Stimulated activated naive CD8-positive, alpha-beta T cell treated with anti-CD3 and anti-CD28 coated beads, Interleukin-15, Interleukin-2, amounts not matched to agents 100 ng/mL and 50 ng/mL, for 24 hours (primary cell): ENCODE measurements at regions not wholly inside any gene's neighbourhood (a gene's known extent, or its start where the extent isn't known, plus 50 kb on each side); places are given as distances from the start of the nearest gene placed in this dataset.

ENCODE experiments used
- H3K27ac Mint-ChIP-seq: one replicate; pipeline ENCODE4 v1.8.0; 2021; ENCODE audit warnings: mild to moderate bottlenecking, mixed read lengths
- H3K27me3 Mint-ChIP-seq: one replicate; pipeline ENCODE4 v1.8.0; 2021; ENCODE audit warnings: mixed read lengths
- H3K36me3 Mint-ChIP-seq: one replicate; pipeline ENCODE4 v1.8.0; 2021; ENCODE audit warnings: low read depth, mixed read lengths
- H3K4me1 Mint-ChIP-seq: one replicate; pipeline ENCODE4 v1.8.0; 2021; ENCODE audit warnings: low read depth, mixed read lengths
- H3K4me3 Mint-ChIP-seq: one replicate; pipeline ENCODE4 v1.8.0; 2021; ENCODE audit warnings: mild to moderate bottlenecking, mixed read lengths
- H3K9me3 Mint-ChIP-seq: one replicate; pipeline ENCODE4 v1.8.0; 2021; ENCODE audit warnings: mixed read lengths

DNA sequence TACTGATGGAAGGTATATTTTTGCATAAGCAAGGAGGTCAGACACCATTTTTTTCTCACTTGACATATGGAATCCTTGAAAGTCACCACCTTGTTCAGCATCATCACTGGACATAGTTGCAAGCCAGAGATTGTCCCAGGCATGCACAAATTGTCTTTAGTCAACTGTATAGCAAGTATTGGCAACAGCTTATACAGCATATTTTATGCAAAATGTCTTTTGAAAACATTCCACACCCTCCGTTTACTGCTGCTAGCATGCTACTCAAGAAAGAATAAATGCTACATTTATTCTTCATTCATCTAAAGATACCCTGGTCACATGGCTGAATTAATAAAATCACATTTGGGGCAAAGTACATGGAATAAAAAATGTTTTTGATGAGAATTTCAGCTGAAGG, 168.5 kb upstream of the DCBLD2 start:
- Mint-ChIP-seq H3K4me1 (no peaks in the 10 kb centered on the region), H3K4me3 (no peak overlapping the region), H3K9me3 (no peaks in the 10 kb centered on the region), H3K27me3 (no peaks in the 10 kb centered on the region), H3K36me3 (no peaks in the 10 kb centered on the region), H3K27ac (no peak overlapping the region)

DNA sequence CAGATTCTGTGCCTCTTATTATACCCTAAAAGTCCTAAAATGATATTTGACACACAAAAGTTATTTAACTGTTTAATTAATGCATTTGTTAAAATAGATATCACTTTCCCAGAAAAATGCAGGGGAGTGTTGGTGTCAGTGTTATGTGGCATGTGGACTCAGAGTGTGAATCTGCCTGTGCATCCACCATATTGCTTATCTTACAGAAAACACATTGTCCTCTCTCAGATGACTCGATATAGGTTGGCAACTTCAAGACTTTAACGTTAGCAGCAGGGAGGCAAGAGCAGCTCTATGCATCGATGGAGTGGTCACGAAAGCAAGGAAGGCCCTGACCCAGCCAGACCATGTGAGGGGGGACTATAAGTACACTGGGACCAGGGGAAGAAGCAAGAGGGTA, 165.4 kb upstream of the DCBLD2 start:
- Mint-ChIP-seq H3K4me1 (no peaks in the 10 kb centered on the region), H3K27me3 (no peaks in the 10 kb centered on the region), H3K9me3 (no peaks in the 10 kb centered on the region), H3K4me3 (no peak overlapping the region), H3K27ac (no peak overlapping the region), H3K36me3 (no peaks in the 10 kb centered on the region)

DNA sequence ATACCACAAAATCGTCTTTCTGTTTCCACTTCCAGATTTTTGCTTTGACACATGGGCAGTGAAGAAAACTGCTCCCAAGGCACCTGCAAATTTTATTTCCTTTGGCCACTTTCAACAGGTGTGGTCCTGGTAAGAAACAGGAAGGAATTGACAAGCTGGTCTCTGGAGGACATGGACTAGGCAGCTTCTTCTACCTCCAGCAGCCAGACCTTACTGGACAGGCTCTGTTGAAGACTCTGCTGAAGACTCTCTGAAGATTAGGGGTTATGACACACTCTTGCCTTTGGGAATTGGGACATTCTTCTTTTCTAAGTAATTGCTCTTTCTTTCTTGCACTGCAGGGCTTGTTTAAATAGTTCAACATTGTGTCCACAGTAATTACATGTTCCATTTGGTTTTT, 147.7 kb upstream of the DCBLD2 start:
- Mint-ChIP-seq H3K27me3 (no peaks in the 10 kb centered on the region), H3K27ac (no peak overlapping the region), H3K9me3 (no peaks in the 10 kb centered on the region), H3K4me1 (no peaks in the 10 kb centered on the region), H3K36me3 (no peaks in the 10 kb centered on the region), H3K4me3 (no peak overlapping the region)

DNA sequence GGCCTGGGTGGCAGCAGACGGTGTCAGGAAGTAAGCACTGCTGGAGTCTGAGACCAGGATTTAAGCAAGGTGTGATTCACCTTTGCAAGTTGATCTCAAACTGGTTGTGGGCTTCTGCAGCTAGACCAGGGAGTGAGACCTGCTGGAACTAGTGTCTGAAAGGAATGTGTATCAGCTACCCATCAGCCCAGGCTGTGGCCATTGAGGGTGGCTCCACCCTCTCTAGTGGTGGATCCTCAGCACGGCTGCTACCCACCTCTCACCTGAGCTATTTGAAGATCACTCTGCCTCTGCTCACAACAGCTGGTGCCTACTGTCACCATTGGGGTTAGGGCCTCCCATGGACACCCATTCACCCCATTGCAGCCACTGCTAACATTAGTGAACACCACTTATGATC, 140.3 kb upstream of the DCBLD2 start:
- Mint-ChIP-seq H3K4me1 (no peaks in the 10 kb centered on the region), H3K27ac (no peak overlapping the region), H3K4me3 (no peak overlapping the region), H3K27me3 (no peaks in the 10 kb centered on the region), H3K36me3 (no peaks in the 10 kb centered on the region), H3K9me3 (no peaks in the 10 kb centered on the region)

DNA sequence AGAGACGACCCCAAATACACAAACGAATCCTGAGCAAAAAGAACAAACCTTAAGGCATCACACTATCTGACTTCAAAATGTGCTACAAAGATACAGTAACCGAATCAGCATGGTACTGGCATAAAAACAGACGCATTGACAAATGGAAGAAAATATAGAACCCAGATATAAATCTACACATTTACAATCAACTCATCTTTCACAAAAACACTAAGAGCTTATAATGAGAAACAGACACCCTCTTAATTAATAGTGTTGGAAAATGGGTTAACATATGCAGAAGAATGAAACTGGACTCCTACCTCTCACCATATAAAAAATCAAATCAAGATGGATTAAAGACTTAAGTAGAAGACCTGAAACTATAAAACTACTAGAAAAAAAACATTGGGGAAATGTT, 130.3 kb upstream of the DCBLD2 start:
- Mint-ChIP-seq H3K36me3 (no peaks in the 10 kb centered on the region), H3K9me3 (peaks cover 7% of the 10 kb centered on the region), H3K27me3 (no peaks in the 10 kb centered on the region), H3K4me3 (no peak overlapping the region), H3K4me1 (no peaks in the 10 kb centered on the region), H3K27ac (no peak overlapping the region)

DNA sequence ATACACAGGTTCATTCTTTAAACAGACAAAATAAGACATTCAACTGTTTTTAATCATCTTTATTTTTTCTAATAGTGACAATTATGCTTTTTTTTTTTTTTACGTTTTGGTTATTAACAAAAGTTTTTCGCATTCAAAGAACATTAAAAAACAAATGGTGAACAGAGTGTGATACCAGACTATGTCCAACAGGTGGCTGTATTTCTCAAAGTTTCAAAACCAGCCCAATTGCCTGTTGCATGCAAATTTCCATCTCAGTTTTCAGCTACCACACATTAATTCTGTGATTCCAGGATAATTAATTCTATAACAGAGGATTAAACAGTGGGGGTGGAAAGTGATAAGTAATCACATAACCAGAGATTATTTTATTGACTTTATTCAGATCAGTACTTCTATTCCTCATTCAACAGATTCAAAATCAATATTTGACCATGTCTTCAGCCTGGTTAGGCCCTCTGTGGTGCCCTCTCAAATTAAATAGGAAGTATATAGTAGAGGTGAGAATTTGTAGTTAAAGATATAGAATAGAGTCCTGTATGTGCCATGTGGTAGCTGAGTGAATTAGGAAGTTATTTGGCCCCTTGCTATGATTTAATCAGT, 122.2 kb upstream of the DCBLD2 start:
- Mint-ChIP-seq H3K27me3 (peaks cover 17% of the 10 kb centered on the region), H3K27ac (no peak overlapping the region), H3K9me3 (peaks cover 7% of the 10 kb centered on the region), H3K36me3 (no peaks in the 10 kb centered on the region), H3K4me3 (no peak overlapping the region), H3K4me1 (no peaks in the 10 kb centered on the region)

DNA sequence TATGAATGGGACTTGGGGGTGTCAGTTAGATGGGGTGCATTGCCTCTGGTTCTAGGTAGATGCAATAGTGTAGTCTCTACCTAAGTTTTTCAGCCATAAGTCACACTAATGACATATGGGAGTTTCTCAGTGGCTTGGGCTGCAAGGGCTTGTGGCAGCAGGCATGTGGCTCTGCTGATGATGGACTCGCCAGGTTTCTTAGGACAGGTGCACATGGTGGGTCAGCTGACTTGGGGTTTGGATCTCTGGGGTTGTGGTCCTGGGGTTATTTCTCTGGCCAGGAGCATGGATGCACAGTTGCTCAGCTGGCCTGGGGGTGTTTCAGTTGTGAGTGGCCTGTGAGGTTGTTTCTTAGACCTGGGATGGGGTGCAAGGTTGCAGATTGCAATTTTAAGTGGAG, 120.0 kb upstream of the DCBLD2 start:
- no peaks in the 10 kb centered on the region for H3K4me1 Mint-ChIP-seq
- H3K4me3 Mint-ChIP-seq, result no peak overlapping the region
- no peak overlapping the region for H3K27ac Mint-ChIP-seq
- H3K36me3 Mint-ChIP-seq, result no peaks in the 10 kb centered on the region
- peaks cover 21% of the 10 kb centered on the region for H3K27me3 Mint-ChIP-seq
- no peaks in the 10 kb centered on the region for H3K9me3 Mint-ChIP-seq

DNA sequence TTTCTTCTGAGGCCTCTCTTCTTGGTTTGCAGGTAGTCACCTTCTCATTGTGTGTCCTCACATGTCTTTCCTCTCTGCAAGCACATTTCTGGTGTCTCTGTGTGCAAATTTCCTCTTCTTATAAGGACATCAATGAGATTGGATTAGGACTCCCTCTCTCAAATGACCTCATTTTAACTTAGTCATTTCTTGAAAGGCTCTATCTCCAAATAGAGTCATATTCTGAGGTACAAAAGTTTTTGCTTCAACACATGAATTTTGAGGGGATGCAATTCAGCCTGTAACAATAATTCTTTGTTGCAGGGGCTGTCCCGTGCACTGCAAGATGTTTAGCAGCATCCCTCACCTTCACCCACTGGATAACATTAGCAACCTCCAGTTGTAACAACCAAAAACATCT, 115.0 kb upstream of the DCBLD2 start:
- H3K4me1 Mint-ChIP-seq, result no peaks in the 10 kb centered on the region

DNA sequence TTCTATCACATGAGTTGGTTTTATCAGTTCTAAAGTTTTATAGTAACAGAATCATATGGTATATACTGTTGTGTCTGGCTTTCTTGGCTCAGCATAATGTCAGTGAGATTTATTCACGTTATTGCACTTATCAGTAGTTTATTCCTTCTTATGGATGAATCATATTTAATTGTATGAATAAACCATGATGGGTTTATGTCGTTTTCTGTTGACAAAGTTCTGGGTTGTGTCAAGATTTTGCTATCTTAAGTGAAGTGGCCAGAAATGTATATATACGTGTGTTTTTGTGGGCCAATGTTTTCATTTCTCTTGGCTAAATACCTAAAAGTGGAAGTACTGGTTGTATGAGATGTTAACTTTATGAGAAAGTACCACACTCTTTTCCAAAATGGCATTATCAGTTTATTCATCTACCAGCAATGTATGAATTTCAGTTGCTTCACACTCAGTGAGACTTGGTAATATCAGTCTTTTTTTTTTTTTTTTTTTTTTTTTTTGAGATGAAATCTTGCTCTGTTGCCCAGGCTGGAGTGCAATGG, 112.4 kb upstream of the DCBLD2 start:
- Mint-ChIP-seq H3K9me3 (no peaks in the 10 kb centered on the region), H3K27ac (no peak overlapping the region)

More for the DNA sequence above, 115.0 kb upstream of the DCBLD2 start:
- H3K27ac Mint-ChIP-seq, result no peak overlapping the region
- peaks cover 17% of the 10 kb centered on the region for H3K27me3 Mint-ChIP-seq
- no peaks in the 10 kb centered on the region for H3K9me3 Mint-ChIP-seq
- no peaks in the 10 kb centered on the region for H3K36me3 Mint-ChIP-seq
- no peak overlapping the region for H3K4me3 Mint-ChIP-seq

DNA sequence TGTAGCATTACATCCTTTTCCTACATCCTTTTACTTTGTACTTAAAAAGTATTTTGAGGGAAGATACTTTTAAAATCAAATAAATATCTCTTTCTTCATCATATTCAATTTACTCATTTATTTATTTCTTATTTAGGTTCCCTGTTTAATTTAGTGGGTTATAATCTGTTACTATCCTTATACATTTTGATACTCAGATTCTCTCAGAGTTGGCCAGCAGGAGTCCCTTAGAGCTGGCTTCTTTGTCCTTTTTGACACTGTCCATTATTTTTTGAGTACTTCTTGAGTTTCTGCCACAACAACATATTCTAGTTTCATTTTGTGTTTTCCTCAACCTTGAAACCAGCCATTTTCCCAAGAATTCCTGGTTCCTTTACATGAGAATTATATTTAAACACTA, 111.6 kb upstream of the DCBLD2 start:
- Mint-ChIP-seq H3K9me3 (no peaks in the 10 kb centered on the region), H3K27ac (no peak overlapping the region), H3K27me3 (peaks cover 6% of the 10 kb centered on the region), H3K4me1 (no peaks in the 10 kb centered on the region), H3K4me3 (no peak overlapping the region), H3K36me3 (no peaks in the 10 kb centered on the region)

More for the DNA sequence above, 112.4 kb upstream of the DCBLD2 start:
- no peaks in the 10 kb centered on the region for H3K4me1 Mint-ChIP-seq
- no peak overlapping the region for H3K4me3 Mint-ChIP-seq
- peaks cover 6% of the 10 kb centered on the region for H3K27me3 Mint-ChIP-seq
- no peaks in the 10 kb centered on the region for H3K36me3 Mint-ChIP-seq

DNA sequence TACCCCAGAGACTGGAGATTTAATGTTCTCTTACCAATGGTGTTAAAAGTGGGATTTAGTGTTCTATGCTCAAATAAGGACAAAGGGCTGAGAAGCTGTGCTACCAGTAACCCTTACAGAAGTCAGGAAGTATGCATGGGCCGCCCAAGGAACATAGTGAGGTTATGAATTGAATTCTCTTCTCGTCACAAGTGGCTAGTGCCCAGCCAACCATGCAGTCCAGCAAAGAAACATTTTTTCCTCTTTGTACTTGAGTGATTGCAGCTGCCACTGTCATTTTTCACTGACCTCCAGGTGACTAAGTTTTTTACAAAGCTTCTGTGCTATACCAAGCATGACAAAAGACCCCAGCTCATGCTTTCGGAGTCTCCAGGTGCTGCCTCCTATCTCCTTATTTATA, 110.6 kb upstream of the DCBLD2 start:
- no peaks in the 10 kb centered on the region for H3K36me3 Mint-ChIP-seq
- H3K27me3 Mint-ChIP-seq, result peaks cover 2% of the 10 kb centered on the region
- H3K4me1 Mint-ChIP-seq, result no peaks in the 10 kb centered on the region
- no peaks in the 10 kb centered on the region for H3K9me3 Mint-ChIP-seq
- H3K4me3 Mint-ChIP-seq, result no peak overlapping the region
- no peak overlapping the region for H3K27ac Mint-ChIP-seq

DNA sequence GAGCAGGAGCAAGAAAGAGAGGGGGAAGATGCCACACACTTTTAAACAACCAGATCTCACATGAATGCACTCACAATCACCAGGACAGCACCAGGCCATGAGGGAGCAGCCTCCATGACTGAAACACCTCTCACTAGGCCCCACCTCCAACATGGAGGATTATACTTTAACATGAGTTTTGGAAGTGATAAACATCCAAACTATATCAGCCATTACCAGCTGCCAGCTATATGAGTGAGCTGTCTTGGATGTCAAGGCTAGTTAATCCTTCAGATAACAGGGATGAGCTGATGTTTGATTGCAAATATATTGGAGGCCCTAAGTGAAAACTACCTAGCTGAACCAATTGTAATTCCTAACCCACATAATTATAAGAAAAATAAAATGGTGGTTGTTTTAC, 108.4 kb upstream of the DCBLD2 start:
- H3K27ac Mint-ChIP-seq, result no peak overlapping the region

DNA sequence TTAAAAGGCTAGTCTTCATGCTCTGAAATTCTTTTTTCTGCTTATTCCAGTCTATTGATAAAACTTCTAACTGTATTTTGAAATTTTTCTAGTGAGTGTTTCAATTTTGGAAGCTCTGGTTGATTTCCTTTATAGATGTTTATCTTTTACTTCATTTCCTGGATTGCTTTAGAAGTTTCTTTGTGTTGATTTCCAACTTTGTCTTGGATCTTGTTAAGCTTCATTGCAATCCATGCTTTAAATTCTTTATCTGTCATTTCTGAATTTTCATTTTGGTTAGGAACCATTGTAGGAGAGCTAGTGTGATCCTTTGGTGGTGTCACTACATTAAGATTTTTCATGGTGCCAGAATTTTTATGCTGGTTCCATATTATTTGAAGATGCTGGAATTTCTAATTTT, 105.2 kb upstream of the DCBLD2 start:
- Mint-ChIP-seq H3K4me3 (no peak overlapping the region), H3K27ac (no peak overlapping the region), H3K4me1 (no peaks in the 10 kb centered on the region), H3K27me3 (peaks cover 8% of the 10 kb centered on the region), H3K9me3 (no peaks in the 10 kb centered on the region), H3K36me3 (no peaks in the 10 kb centered on the region)

More for the DNA sequence above, 108.4 kb upstream of the DCBLD2 start:
- Mint-ChIP-seq H3K9me3 (no peaks in the 10 kb centered on the region), H3K36me3 (no peaks in the 10 kb centered on the region), H3K4me1 (no peaks in the 10 kb centered on the region), H3K27me3 (peaks cover 10% of the 10 kb centered on the region), H3K4me3 (no peak overlapping the region)

DNA sequence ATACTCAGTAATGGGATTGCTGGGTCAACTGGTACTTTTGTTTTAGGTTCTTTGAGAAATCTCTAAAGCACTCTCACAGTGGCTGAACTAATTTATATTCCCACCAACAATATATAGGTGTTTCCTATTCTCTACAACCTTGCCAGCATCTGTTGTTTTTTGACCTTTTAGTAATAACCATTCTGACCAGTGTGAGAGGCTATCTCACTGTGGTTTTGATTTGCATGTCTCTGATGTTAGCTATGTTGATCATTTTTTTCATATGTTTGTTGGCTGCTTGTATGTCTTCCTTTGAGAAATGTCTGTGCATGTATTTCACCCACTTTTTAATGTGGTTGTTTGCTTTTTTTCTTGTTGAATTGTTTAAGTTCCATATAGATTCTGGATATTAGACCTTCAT, 98.2 kb upstream of the DCBLD2 start:
- no peaks in the 10 kb centered on the region for H3K4me1 Mint-ChIP-seq
- H3K36me3 Mint-ChIP-seq, result no peaks in the 10 kb centered on the region
- no peaks in the 10 kb centered on the region for H3K9me3 Mint-ChIP-seq
- H3K27ac Mint-ChIP-seq, result no peak overlapping the region
- peaks cover 29% of the 10 kb centered on the region for H3K27me3 Mint-ChIP-seq
- H3K4me3 Mint-ChIP-seq, result no peak overlapping the region

DNA sequence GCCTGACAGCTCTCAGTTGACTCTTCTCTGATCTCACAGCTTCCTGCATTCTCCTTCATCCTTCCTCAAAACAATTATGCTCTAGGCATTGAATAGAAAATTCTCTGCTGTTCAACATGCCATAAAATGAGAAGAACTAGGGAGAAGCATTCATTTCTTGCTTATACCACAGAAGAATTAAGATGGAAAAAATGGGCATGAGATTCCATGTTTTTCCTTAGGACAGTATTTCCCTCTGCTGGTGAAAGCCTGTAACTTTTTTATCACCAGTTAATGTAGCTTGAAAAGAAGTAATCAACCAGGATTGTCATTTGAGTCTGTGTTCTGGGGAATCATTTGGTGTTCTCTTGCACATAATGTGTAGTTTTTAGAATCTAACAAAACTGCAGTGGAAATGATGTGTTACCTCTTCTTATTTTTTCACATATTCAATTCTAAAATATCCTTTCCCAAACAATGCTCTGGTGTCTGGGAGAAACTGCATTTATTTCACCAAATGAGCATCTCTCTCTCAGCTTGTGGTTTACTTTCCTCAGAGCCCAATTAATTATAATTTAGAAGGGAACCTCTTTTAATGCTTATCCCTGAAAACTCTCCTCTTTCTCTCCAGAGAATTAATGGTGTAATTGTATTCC, 92.8 kb upstream of the DCBLD2 start:
- no peaks in the 10 kb centered on the region for H3K36me3 Mint-ChIP-seq
- H3K4me1 Mint-ChIP-seq, result no peaks in the 10 kb centered on the region
- no peaks in the 10 kb centered on the region for H3K9me3 Mint-ChIP-seq
- no peak overlapping the region for H3K4me3 Mint-ChIP-seq
- no peak overlapping the region for H3K27ac Mint-ChIP-seq
- peaks cover 12% of the 10 kb centered on the region for H3K27me3 Mint-ChIP-seq

DNA sequence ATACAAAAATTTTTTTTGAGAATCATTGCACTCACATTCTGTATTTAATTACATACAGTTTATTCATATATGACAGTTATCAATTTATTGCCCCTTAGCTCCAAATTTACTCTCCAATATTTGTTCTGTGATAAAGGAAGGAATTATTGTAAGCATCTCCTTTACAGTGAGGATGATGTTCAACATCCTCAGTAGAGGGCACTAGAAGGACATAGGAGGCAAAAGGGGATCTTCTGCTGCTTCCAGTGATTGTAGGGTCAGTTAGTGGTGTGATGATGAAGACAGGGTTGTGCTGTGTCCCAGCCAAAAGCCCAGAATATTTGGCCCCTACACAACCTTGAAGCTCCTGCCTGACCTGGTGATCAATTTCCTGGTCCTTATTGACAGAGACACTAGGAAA, 89.9 kb upstream of the DCBLD2 start:
- Mint-ChIP-seq H3K36me3 (no peaks in the 10 kb centered on the region), H3K4me1 (no peaks in the 10 kb centered on the region), H3K9me3 (no peaks in the 10 kb centered on the region), H3K4me3 (no peak overlapping the region), H3K27me3 (peaks cover under 1% of the 10 kb centered on the region), H3K27ac (no peak overlapping the region)
